ENCODE measurements at regions not wholly inside any gene's neighbourhood (a gene's known extent, or its start where the extent isn't known, plus 50 kb on each side); places are given as distances from the start of the nearest gene placed in this dataset.
"Not testable (repeated sequence)": the region's sequence is repeated elsewhere in the genome, so short reads cannot be mapped to it uniquely, and the experiment has no call there.

GRCh38 chr2:747762-748351 is 70.7 kb upstream of the TMEM18 start:
- DNase-seq: no peak

- DNase-seq: no peak
Observed at GRCh38 chr2:746697-747096, 69.5 kb upstream of the TMEM18 start.

DNA sequence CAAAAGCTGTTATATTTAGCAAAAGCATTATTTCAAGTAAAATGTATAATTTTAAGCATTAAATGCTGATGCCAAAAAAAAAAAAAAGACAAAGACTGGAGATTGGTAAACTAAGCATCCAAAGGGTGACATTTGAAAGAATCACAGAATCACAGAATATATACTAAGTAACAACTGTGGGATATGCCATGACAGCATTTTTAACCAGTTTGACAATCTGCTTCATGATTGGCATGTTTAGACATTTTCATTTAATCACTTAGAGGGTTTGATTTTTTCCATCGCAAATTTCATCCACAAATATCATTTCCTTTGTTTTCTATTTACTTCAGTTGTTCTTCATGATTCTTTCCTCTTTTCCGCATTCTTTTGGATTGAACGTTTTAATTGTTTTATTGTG is 66.9 kb upstream of the TMEM18 start:
- no peak for DNase-seq

- no peak for DNase-seq
Observed at GRCh38 chr2:742221-742620, 65.0 kb upstream of the TMEM18 start.

DNA sequence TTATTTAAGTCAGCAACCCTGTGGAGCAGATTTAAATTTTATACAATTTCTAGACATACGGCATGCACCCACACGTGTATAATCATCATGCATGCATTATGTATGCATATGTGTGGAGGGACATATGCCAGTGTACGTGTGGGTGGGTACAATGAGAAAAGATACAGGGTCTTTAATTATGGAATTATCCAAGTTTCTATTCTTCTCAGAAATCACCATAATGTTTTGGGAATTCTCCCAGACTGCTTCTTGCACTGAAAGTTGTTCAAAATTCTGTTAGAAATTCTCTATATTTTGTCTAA is 63.9 kb upstream of the TMEM18 start:
- no peak for DNase-seq

- peak; percentile 15 for DNase-seq
Observed at GRCh38 chr2:740322-741194, 63.4 kb upstream of the TMEM18 start.

GRCh38 chr2:739864-740321 is 62.7 kb upstream of the TMEM18 start:
- not testable (repeated sequence) for DNase-seq

DNA sequence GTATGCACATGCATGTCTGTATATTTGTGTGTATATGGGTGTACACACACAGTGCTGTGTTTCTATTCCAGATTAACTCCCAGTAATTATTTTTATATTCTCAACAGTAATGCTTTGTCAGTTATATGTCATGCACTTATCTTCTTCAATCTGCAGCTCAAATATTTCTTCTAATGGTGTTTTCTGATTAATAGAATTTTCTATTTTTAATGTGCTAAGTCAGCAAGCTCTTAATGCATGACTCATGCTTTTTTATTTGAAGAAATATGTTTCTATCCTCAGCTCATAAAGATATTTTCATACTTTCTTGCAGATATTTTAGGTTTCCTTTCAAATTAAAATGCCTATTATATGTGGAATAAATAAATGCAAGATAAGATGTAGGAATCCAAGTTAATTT is 59.7 kb upstream of the TMEM18 start:
- no peak for DNase-seq

DNA sequence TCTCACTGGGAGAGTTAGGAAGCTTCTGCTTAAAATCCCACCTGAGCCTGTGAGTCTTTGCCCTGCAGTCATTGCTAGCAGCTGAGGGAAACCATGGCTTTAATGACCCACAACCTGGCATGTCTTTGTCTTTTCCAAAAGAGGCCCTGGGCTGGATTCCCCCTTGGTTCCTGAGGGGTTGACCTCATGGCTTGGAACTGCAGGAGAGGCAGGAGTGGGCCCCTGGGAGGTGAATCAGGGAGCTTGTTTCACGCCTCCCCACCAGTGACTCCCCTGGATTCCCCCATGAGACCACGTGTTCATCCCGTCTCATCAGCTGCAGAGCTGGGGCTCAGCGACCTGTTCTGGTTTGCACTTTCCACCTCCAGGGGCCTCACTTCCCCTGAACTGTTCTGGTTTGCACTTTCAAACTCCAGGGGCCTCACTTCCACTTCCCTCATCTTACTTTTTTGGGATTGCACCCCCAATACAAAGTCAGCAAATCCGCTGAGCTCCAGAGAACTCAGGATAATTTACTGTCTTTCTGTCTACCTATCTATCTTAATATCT is 58.5 kb upstream of the TMEM18 start:
- DNase-seq: no peak

- no peak for DNase-seq
Observed at GRCh38 chr2:734496-734895, 57.3 kb upstream of the TMEM18 start.

- no peak for DNase-seq
Observed at GRCh38 chr2:733495-733894, 56.3 kb upstream of the TMEM18 start.

GRCh38 chr2:733001-733400 is 55.8 kb upstream of the TMEM18 start:
- DNase-seq: no peak

GRCh38 chr2:731711-732110 is 54.5 kb upstream of the TMEM18 start:
- no peak for DNase-seq

GRCh38 chr2:729376-729861 is 52.2 kb upstream of the TMEM18 start:
- no peak for DNase-seq

- no peak for DNase-seq
Observed at GRCh38 chr2:728165-728564, 51.0 kb upstream of the TMEM18 start.

GRCh38 chr2:727071-727470 is 49.9 kb upstream of the TMEM18 start:
- DNase-seq: no peak

Data from activated effector memory CD4-positive, alpha-beta T cell treated with Interleukin-2 at 50 U/mL for 16 hours (primary cell).